Keratinocyte (primary cell): ENCODE measurements at regions not wholly inside any gene's neighbourhood (a gene's known extent, or its start where the extent isn't known, plus 50 kb on each side); places are given as distances from the start of the nearest gene placed in this dataset.
A peak's percentile ranks its signal among the peaks of the same experiment; 100 is the strongest.

ENCODE experiments used
- DNase-seq: peaks from one replicate; pipeline ENCODE4 v3.0.0-alpha.2; 2011; ENCODE audit warnings: low read depth, missing footprints, low spot score
- FAIRE-seq: peaks from 2 replicates; lab custom pipeline; 2011; peaks lifted over from hg19 to GRCh38; lab: Jason Lieb, UNC
- H2AFZ ChIP-seq: 2 replicates; pipeline ENCODE4 v1.6.0; 2012; ENCODE audit warnings: low read length, control low read depth, inconsistent platforms; ENCODE audit not compliant: control insufficient read depth
- H3K27ac ChIP-seq: 2 replicates; pipeline ENCODE4 v1.5.1; 2011; ENCODE audit warnings: low read length; ENCODE audit not compliant: control insufficient read depth, insufficient read depth
- H3K27me3 ChIP-seq: 3 replicates; pipeline ENCODE4 v1.6.0; 2011; ENCODE audit warnings: low read length; ENCODE audit not compliant: control insufficient read depth, insufficient read depth; ENCODE audit errors: extremely low read depth
- H3K36me3 ChIP-seq, 2 experiments: 2 replicates in 1 of 2; 3 replicates in 1 of 2; pipeline ENCODE4 v1.5.1; 2011; ENCODE audit warnings: low read length in 2 of 2, mild to moderate bottlenecking in 1 of 2; ENCODE audit not compliant: control insufficient read depth in 2 of 2, insufficient read depth in 2 of 2; ENCODE audit errors: extremely low read depth in 1 of 2
- H3K4me1 ChIP-seq: 3 replicates; pipeline ENCODE4 v1.5.1; 2011; ENCODE audit warnings: low read length; ENCODE audit not compliant: control insufficient read depth, insufficient read depth; ENCODE audit errors: extremely low read depth
- H3K4me2 ChIP-seq: 3 replicates; pipeline ENCODE4 v1.6.0; 2011; ENCODE audit warnings: low read depth, low read length; ENCODE audit not compliant: control insufficient read depth, insufficient read depth; ENCODE audit errors: extremely low read depth
- H3K4me3 ChIP-seq, 3 experiments: fragments of 200-600 bp in 1 of 3; sonication (generic) in 1 of 3; 2 replicates in 2 of 3; 3 replicates in 1 of 3; pipeline ENCODE4 v1.5.1; 2011 to 2016; ENCODE audit warnings: low read length in 3 of 3, mild to moderate bottlenecking in 3 of 3, control low read depth in 2 of 3, inconsistent platforms in 1 of 3, low read depth in 1 of 3, mixed read lengths in 1 of 3, mixed run types in 1 of 3, moderate library complexity in 1 of 3; ENCODE audit not compliant: control insufficient read depth in 2 of 3, insufficient read depth in 2 of 3; ENCODE audit errors: extremely low read depth in 1 of 3
- H3K79me2 ChIP-seq: 2 replicates; pipeline ENCODE4 v1.6.0; 2012; ENCODE audit warnings: low read length; ENCODE audit not compliant: control insufficient read depth, insufficient read depth
- H3K9ac ChIP-seq: 3 replicates; pipeline ENCODE4 v1.6.0; 2011; ENCODE audit warnings: low read length; ENCODE audit not compliant: control insufficient read depth, insufficient read depth; ENCODE audit errors: extremely low read depth
- H3K9me1 ChIP-seq: 3 replicates; pipeline ENCODE4 v1.6.0; 2011; ENCODE audit warnings: low read length; ENCODE audit not compliant: control insufficient read depth, insufficient read depth; ENCODE audit errors: extremely low read depth
- H3K9me3 ChIP-seq: 2 replicates; pipeline ENCODE4 v1.5.1; 2012; ENCODE audit warnings: low read depth, low read length; ENCODE audit not compliant: control insufficient read depth
- H4K20me1 ChIP-seq: 3 replicates; pipeline ENCODE4 v1.6.0; 2011; ENCODE audit warnings: low read length; ENCODE audit not compliant: control insufficient read depth, insufficient read depth; ENCODE audit errors: extremely low read depth
- CTCF ChIP-seq, 3 experiments: IDR thresholded peaks in 1 of 3; conservative IDR thresholded peaks in 1 of 3; optimal IDR thresholded peaks in 1 of 3; 2 replicates in 2 of 3; 3 replicates in 1 of 3; pipeline versions ENCODE3 to v1.5.1; 2011; ENCODE audit warnings: low read length in 3 of 3, mild to moderate bottlenecking in 3 of 3, moderate library complexity in 2 of 3, control low read depth in 1 of 3, inconsistent platforms in 1 of 3; ENCODE audit not compliant: insufficient read depth in 2 of 3; ENCODE audit errors: extremely low read depth in 1 of 3
- EZH2 ChIP-seq: IDR thresholded peaks from one replicate; pipeline ENCODE4 v1.6.1; 2012; ENCODE audit warnings: inconsistent platforms, mild to moderate bottlenecking, low read length, moderate library complexity
- dilution Hi-C: fragments of 300-500 bp; cut with MboI; formaldehyde crosslinking; loops from one replicate; pipeline ENCODE4 v1.7.0; 2020; ENCODE audit warnings: low sequenced_read_pairs; ENCODE audit not compliant: extremely low pct_ligation_motif_present

DNA sequence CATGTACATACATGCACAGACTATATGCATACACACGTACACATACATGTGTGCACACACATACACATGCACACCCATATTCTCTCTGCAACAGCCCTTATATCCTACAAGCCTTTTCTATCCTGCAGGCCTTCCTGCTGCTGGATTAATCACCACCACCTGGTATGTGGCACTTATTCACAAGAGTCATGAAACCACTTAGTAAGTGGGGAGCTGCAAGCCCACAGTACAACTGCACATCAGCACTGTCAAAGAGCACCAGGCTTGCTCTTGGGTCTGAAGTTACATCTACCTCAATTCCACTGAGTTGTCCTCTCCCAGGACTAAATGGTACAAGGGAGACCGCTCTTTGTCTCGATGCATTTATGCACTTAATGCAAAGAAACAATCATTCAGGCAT lies 233.2 kb downstream of the KLF13 start:
- no peak for TF ChIP-seq CTCF (optimal IDR thresholded peaks at IDR 0.05 in 1 of 3, IDR thresholded peaks at IDR 0.05 in 1 of 3, conservative IDR thresholded peaks at IDR 0.05 in 1 of 3; ENCODE audit: extremely low read depth in 1 of 3, insufficient read depth in 2 of 3, low read length in 3 of 3)
- TF ChIP-seq EZH2: no peak

GRCh38 chr15:31560643-31561042 lies 234.0 kb downstream of the KLF13 start:
- H3K27me3 ChIP-seq: no peaks in the 10 kb centered on the region
- TF ChIP-seq CTCF (optimal IDR thresholded peaks at IDR 0.05 in 1 of 3, IDR thresholded peaks at IDR 0.05 in 1 of 3, conservative IDR thresholded peaks at IDR 0.05 in 1 of 3; ENCODE audit: extremely low read depth in 1 of 3, insufficient read depth in 2 of 3, low read length in 3 of 3): no peak
- no peak for TF ChIP-seq EZH2
- H3K4me1 ChIP-seq: no peaks in the 10 kb centered on the region
- H2AFZ ChIP-seq: no peak overlapping the region
- H3K9me1 ChIP-seq: no peaks in the 10 kb centered on the region
- no peak for DNase-seq
- H3K4me3 ChIP-seq: no peak overlapping the region
- no peak for FAIRE-seq
- no peak overlapping the region for H3K27ac ChIP-seq
- dilution Hi-C loops: no loop called here
- no peaks in the 10 kb centered on the region for H3K79me2 ChIP-seq
- no peaks in the 10 kb centered on the region for H3K36me3 ChIP-seq
- H4K20me1 ChIP-seq: no peaks in the 10 kb centered on the region
- no peaks in the 10 kb centered on the region for H3K9me3 ChIP-seq
- H3K9ac ChIP-seq: no peak overlapping the region
- H3K4me2 ChIP-seq: no peak overlapping the region

More for the DNA sequence above, 233.2 kb downstream of the KLF13 start:
- no peaks in the 10 kb centered on the region for H3K9me3 ChIP-seq
- peak; percentile 32 for FAIRE-seq
- H3K9me1 ChIP-seq: no peaks in the 10 kb centered on the region
- H3K4me1 ChIP-seq: peaks cover 2% of the 10 kb centered on the region
- no peaks in the 10 kb centered on the region for H4K20me1 ChIP-seq
- no peak overlapping the region for H3K27ac ChIP-seq
- no peak overlapping the region for H3K4me2 ChIP-seq
- H3K36me3 ChIP-seq: no peaks in the 10 kb centered on the region
- no peaks in the 10 kb centered on the region for H3K79me2 ChIP-seq
- dilution Hi-C loops: no loop called here
- no peaks in the 10 kb centered on the region for H3K27me3 ChIP-seq
- no peak overlapping the region for H3K9ac ChIP-seq
- H3K4me3 ChIP-seq: no peak overlapping the region
- H2AFZ ChIP-seq: no peak overlapping the region
- no peak for DNase-seq
